Activated T-helper 1 cell treated with anti-CD3 and anti-CD28 coated beads, Interleukin-12 subunit alpha, Interleukin-12 subunit beta, Interleukin-2, Interleukin-4 antibody, amounts not matched to agents 30 ng/mL and 10 ng/mL and 1 ng/mL, durations not matched to agents 14 hours and 24 hours and 36 hours (primary cell): ENCODE measurements at regions not wholly inside any gene's neighbourhood (a gene's known extent, or its start where the extent isn't known, plus 50 kb on each side); places are given as distances from the start of the nearest gene placed in this dataset.
"Not testable (repeated sequence)": the region's sequence is repeated elsewhere in the genome, so short reads cannot be mapped to it uniquely, and the experiment has no call there.

Experiments used
- DNase-seq: peaks from one replicate; pipeline ENCODE4 v3.0.0; 2021; ENCODE audit warnings: low spot score
- H3K27ac Mint-ChIP-seq: one replicate; pipeline ENCODE4 v1.8.0; 2021; ENCODE audit warnings: mild to moderate bottlenecking, mixed read lengths
- H3K27me3 Mint-ChIP-seq: one replicate; pipeline ENCODE4 v1.8.0; 2022; ENCODE audit warnings: mild to moderate bottlenecking, moderate library complexity, mixed read lengths; ENCODE audit not compliant: insufficient read depth
- H3K36me3 Mint-ChIP-seq: one replicate; pipeline ENCODE4 v1.8.0; 2021; ENCODE audit warnings: low read depth, mixed read lengths
- H3K4me1 Mint-ChIP-seq: one replicate; pipeline ENCODE4 v1.8.0; 2021; ENCODE audit warnings: low read depth, mixed read lengths
- H3K4me3 Mint-ChIP-seq: one replicate; pipeline ENCODE4 v1.8.0; 2021; ENCODE audit warnings: mild to moderate bottlenecking, moderate library complexity, mixed read lengths
- H3K9me3 Mint-ChIP-seq: one replicate; pipeline ENCODE4 v1.8.0; 2021; ENCODE audit warnings: mixed read lengths
- intact Hi-C: fragments of 100-400 bp; cut with micrococcal nuclease; formaldehyde crosslinking; loops from one replicate; pipeline ENCODE4 v1.15.1; 2024

- no peak for DNase-seq
- H3K27me3 Mint-ChIP-seq: peaks cover 2% of the 10 kb centered on the region
- intact Hi-C loops: no loop called here
- H3K36me3 Mint-ChIP-seq: no peaks in the 10 kb centered on the region
- no peaks in the 10 kb centered on the region for H3K4me1 Mint-ChIP-seq
- H3K27ac Mint-ChIP-seq: no peak overlapping the region
- no peak overlapping the region for H3K4me3 Mint-ChIP-seq
- no peaks in the 10 kb centered on the region for H3K9me3 Mint-ChIP-seq
Observed at GRCh38 chr13:22836475-22836874, 344.3 kb upstream of the SGCG start.

DNA sequence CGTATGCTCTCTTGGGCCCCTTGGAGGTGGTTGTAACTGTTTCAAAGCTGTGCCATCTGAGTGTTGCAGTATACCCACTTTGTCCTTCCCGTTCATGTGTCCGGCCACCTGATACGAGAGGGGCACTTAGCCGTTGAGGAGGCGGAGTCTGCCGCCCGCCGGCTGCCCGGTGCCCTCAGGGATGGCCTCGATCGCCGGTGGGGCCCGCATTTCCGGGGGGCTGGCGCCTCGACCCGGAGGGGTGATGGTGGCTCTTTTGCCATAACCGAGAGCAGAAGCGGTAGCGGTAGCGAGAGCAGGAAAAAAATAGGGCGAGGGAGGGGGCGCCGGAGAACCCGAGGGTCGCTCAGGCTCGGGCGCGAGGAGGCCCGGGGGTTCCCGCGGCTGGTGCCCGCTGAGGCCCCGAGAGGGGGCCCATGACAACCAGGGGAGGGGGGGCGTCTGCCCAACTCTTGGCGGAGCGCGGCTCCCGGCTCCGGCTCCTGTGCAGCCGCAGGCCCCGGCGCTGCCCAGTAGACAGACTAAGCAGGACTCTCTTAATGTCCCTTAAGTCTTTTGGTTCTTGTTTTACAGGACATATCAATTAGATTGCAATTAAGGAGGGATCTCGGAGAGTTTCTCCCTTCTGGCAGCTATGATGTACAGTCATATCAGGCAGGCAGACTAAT, 342.7 kb upstream of the SGCG start:
- Mint-ChIP-seq H3K4me1 (no peaks in the 10 kb centered on the region), H3K9me3 (no peaks in the 10 kb centered on the region), H3K4me3 (no peak overlapping the region), H3K27ac (no peak overlapping the region), H3K27me3 (peaks cover 2% of the 10 kb centered on the region), H3K36me3 (no peaks in the 10 kb centered on the region)
- no peak for DNase-seq
- intact Hi-C loops: no loop called here

DNA sequence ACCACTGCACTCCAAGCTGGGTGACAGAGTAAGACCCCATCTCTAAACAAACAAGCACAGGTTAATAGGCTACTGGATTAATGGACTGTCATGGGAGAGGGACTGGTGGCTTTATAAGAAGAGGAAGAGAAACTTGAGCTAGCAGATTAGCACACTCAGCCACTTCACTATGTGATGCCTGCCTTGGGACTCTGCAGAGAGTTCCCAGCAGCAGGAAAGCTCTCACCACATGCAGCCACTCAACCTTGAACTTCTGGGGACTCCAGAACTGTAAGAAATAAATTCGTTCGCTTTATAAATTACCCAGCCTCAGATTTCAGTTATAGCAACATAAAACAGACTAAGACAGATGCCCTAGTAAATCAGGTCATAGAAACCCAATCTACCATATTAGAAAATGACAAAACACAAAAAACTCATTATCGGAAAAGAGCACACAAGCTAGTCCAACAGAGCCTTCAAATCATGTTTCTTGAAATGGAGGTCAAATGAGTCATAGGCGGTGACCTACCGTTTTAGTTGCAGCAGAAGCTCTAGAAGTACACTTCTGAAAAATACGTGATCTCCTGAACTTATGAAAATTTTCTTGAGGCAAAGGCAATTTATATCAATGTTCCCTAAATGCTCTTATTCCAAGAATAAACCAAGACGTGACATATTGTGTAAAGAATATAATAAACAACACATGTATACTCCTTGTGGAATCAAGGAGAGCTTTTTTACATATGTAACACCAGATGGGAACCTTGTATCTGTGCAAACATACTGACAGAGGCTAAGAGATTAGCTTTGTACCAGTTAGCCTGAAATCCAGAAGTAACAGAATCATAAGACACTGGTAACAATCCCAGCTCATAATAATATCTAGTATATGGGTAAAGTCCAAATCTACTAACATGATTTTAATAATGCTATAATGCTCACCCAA, 340.9 kb upstream of the SGCG start:
- Mint-ChIP-seq H3K4me1 (no peaks in the 10 kb centered on the region), H3K36me3 (no peaks in the 10 kb centered on the region), H3K27me3 (peaks cover 2% of the 10 kb centered on the region), H3K4me3 (no peak overlapping the region), H3K9me3 (no peaks in the 10 kb centered on the region), H3K27ac (no peak overlapping the region)
- DNase-seq: no peak
- intact Hi-C loops: no loop called here

DNA sequence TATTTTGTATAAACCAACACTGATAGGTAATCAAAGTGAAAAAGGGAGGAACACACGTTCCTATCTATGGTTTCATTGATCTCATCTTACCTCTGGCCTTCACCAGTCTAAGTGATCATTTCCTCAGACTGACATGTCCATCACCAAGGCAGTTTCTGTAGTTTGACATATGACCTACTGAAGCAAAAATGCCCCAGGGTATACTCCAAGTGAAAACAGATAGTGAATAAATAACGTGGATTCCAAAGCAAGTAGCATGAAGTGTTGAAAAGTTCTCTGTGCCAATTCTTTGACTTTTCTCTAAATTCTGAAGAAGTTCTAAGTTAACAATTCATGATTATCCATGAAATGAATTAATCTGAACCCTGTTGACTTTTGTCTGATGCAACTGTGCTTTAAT, 334.2 kb upstream of the SGCG start:
- H3K27me3 Mint-ChIP-seq: no peaks in the 10 kb centered on the region
- H3K4me3 Mint-ChIP-seq: no peak overlapping the region
- no peak overlapping the region for H3K27ac Mint-ChIP-seq
- no peaks in the 10 kb centered on the region for H3K36me3 Mint-ChIP-seq
- no peaks in the 10 kb centered on the region for H3K4me1 Mint-ChIP-seq
- H3K9me3 Mint-ChIP-seq: no peaks in the 10 kb centered on the region
- DNase-seq: no peak
- intact Hi-C loops: no loop called here

DNA sequence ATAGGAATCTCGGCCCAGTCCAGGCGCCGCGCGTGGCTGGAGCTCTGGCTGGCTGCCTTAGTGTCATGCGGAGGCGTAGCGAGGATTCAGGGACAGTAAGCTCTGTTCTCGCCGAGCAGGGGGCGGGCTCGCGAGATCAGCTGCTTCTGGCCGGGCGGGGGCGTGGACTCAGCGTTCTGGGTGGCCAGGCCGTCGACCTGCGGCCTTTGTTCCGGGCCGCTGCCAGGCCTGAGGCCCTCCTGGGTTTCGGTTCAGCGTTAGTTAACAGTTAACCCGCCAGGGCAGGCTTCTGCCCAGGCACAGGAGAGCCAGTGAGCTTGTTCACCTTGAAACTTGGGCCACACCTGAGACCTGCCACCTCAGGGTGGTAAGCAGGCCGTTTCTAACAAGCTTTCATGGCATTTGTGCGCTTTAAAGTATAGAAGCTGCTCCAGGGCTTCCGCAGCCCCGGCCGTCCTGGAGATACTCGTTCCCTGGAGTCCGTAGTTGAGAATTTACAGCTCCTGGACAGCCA, 332.2 kb upstream of the SGCG start:
- H3K27me3 Mint-ChIP-seq: no peaks in the 10 kb centered on the region
- intact Hi-C loops: no loop called here
- H3K9me3 Mint-ChIP-seq: no peaks in the 10 kb centered on the region
- no peak overlapping the region for H3K4me3 Mint-ChIP-seq
- H3K27ac Mint-ChIP-seq: no peak overlapping the region
- DNase-seq: no peak
- no peaks in the 10 kb centered on the region for H3K36me3 Mint-ChIP-seq
- H3K4me1 Mint-ChIP-seq: no peaks in the 10 kb centered on the region

GRCh38 chr13:22855926-22856325, 324.9 kb upstream of the SGCG start:
- no peaks in the 10 kb centered on the region for H3K27me3 Mint-ChIP-seq
- H3K9me3 Mint-ChIP-seq: peaks cover 3% of the 10 kb centered on the region
- no peaks in the 10 kb centered on the region for H3K36me3 Mint-ChIP-seq
- H3K4me1 Mint-ChIP-seq: no peaks in the 10 kb centered on the region
- no peak overlapping the region for H3K4me3 Mint-ChIP-seq
- no peak for DNase-seq
- intact Hi-C loops: no loop called here
- H3K27ac Mint-ChIP-seq: no peak overlapping the region

DNA sequence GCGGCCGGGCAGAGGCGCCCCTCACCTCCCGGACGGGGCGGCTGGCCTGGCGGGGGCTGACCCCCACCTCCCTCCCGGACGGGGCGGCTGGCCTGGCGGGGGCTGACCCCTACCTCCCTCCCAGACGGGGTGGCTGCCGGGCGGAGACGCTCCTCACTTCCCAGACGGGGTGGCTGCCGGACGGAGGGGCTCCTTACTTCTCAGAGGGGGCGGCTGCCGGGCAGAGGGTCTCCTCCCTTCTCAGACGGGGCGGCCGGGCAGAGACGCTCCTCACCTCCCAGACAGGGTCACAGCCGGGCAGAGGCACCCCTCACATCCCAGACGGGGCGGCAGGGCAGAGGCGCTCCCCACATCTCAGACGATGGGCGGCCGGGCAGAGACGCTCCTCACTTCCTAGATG, 321.8 kb upstream of the SGCG start:
- H3K4me3 Mint-ChIP-seq, H3K27me3 Mint-ChIP-seq, H3K4me1 Mint-ChIP-seq, H3K36me3 Mint-ChIP-seq, H3K9me3 Mint-ChIP-seq, DNase-seq, H3K27ac Mint-ChIP-seq, intact Hi-C loops: not testable (repeated sequence)

DNA sequence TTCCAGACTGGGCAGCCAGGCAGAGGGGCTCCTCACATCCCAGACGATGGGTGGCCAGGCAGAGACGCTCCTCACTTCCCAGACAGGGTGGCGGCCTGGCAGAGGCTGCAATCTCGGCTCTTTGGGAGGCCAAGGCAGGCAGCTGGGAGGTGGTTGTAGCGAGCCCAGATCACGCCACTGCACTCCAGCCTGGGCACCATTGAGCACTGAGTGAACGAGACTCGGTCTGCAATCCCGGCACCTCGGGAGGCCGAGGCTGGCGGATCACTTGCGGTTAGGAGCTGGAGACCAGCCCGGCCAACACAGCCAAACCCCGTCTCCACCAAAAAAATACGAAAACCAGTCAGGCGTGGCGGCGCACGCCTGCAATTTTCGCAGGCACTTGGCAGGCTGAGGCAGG, 321.4 kb upstream of the SGCG start:
- H3K9me3 Mint-ChIP-seq, H3K36me3 Mint-ChIP-seq, DNase-seq, intact Hi-C loops, H3K27me3 Mint-ChIP-seq, H3K4me3 Mint-ChIP-seq, H3K4me1 Mint-ChIP-seq, H3K27ac Mint-ChIP-seq: not testable (repeated sequence)

- Mint-ChIP-seq H3K27me3 (no peaks in the 10 kb centered on the region), H3K27ac (no peak overlapping the region), H3K4me1 (no peaks in the 10 kb centered on the region), H3K9me3 (no peaks in the 10 kb centered on the region), H3K4me3 (no peak overlapping the region), H3K36me3 (no peaks in the 10 kb centered on the region)
- intact Hi-C loops: no loop called here
- DNase-seq: no peak
Observed at GRCh38 chr13:22861958-22862466, 318.8 kb upstream of the SGCG start.

GRCh38 chr13:22862478-22862877, 318.3 kb upstream of the SGCG start:
- Mint-ChIP-seq H3K27me3 (no peaks in the 10 kb centered on the region), H3K4me1 (no peaks in the 10 kb centered on the region)

DNA sequence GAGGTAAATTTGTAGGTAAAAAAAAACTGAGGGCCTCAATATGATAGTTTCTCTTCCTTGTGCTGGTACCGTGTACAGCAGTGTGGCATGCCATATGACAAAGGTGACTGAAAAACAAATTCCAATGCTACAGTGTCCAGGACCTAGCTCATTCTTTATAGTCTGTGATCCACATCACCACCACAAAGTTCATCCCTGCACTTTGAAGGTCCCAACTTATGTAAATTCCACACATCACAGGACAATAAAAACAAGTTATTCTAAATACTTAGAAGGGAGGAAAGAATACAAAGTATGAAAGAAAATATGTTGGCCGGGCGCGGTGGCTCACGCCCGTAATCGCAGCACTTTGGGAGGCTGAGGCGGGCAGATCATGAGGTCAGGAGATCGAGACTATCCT, 314.6 kb upstream of the SGCG start:
- Mint-ChIP-seq H3K27me3 (peaks cover 3% of the 10 kb centered on the region), H3K27ac (no peak overlapping the region), H3K4me3 (no peak overlapping the region), H3K9me3 (no peaks in the 10 kb centered on the region), H3K4me1 (no peaks in the 10 kb centered on the region), H3K36me3 (no peaks in the 10 kb centered on the region)
- DNase-seq: no peak
- intact Hi-C loops: no loop called here

More at GRCh38 chr13:22862478-22862877, 318.3 kb upstream of the SGCG start:
- DNase-seq: no peak
- no peaks in the 10 kb centered on the region for H3K9me3 Mint-ChIP-seq
- no peak overlapping the region for H3K4me3 Mint-ChIP-seq
- no peak overlapping the region for H3K27ac Mint-ChIP-seq
- no peaks in the 10 kb centered on the region for H3K36me3 Mint-ChIP-seq
- intact Hi-C loops: no loop called here

- Mint-ChIP-seq H3K27me3 (peaks cover 3% of the 10 kb centered on the region), H3K27ac (no peak overlapping the region), H3K36me3 (no peaks in the 10 kb centered on the region), H3K4me3 (no peak overlapping the region), H3K9me3 (peaks cover 13% of the 10 kb centered on the region), H3K4me1 (no peaks in the 10 kb centered on the region)
- intact Hi-C loops: no loop called here
- DNase-seq: no peak
Observed at GRCh38 chr13:22871231-22871630, 309.5 kb upstream of the SGCG start.

- H3K27me3 Mint-ChIP-seq: no peaks in the 10 kb centered on the region
- intact Hi-C loops: no loop called here
- H3K36me3 Mint-ChIP-seq: no peaks in the 10 kb centered on the region
- H3K27ac Mint-ChIP-seq: no peak overlapping the region
- DNase-seq: no peak
- peaks cover 16% of the 10 kb centered on the region for H3K9me3 Mint-ChIP-seq
- H3K4me3 Mint-ChIP-seq: no peak overlapping the region
- no peaks in the 10 kb centered on the region for H3K4me1 Mint-ChIP-seq
Observed at GRCh38 chr13:22874839-22875238, 305.9 kb upstream of the SGCG start.
